CD4-positive, alpha-beta T cell (primary cell): ENCODE measurements at regions not wholly inside any gene's neighbourhood (a gene's known extent, or its start where the extent isn't known, plus 50 kb on each side); places are given as distances from the start of the nearest gene placed in this dataset.

Experiments
- ATAC-seq: fragments of 200-7000 bp; cut with Tn5 transposase; one replicate; pipeline ENCODE4 v1.10.0; 2022; ENCODE audit warnings: mild to moderate bottlenecking; ENCODE audit not compliant: poor library complexity
- CTCF ChIA-PET: fragments of 350-600 bp; sonication (Branson Sonifier 250); formaldehyde crosslinking; loops from one replicate; lab custom pipeline; 2021; ENCODE audit warnings: antibody characterized with exemption, inconsistent platforms; lab: Charles Lee
- POLR2A ChIA-PET: fragments of 350-600 bp; sonication (Branson Sonifier 250); formaldehyde crosslinking; loops from one replicate; lab custom pipeline; 2021; ENCODE audit warnings: antibody characterized with exemption, inconsistent platforms; lab: Charles Lee
- DNase-seq, 14 experiments: peaks; one replicate each; pipeline ENCODE4 v3.0.0-alpha.2; 2013 to 2020; ENCODE audit warnings: mixed read lengths in 2 of 14
- H3K27ac ChIP-seq, 2 donors: one replicate each; pipeline versions ENCODE4 v1.5.1 to v1.7.0; 2013; ENCODE audit warnings: low read length in 2 of 2, low read depth in 1 of 2, mild to moderate bottlenecking in 1 of 2
- H3K27me3 ChIP-seq, 2 experiments: 1 replicate in 1 of 2; 2 replicates in 1 of 2; pipeline versions ENCODE4 v1.6.1 to v1.7.0; 2013; ENCODE audit warnings: low read length in 2 of 2, control low read depth in 1 of 2, mild to moderate bottlenecking in 1 of 2, moderate library complexity in 1 of 2; ENCODE audit not compliant: insufficient read depth in 2 of 2, control insufficient read depth in 1 of 2
- H3K36me3 ChIP-seq: one replicate; pipeline ENCODE4 v1.6.1; 2013; ENCODE audit warnings: low read length, control low read depth; ENCODE audit not compliant: insufficient read depth
- H3K4me1 ChIP-seq: one replicate; pipeline ENCODE4 v1.6.1; 2013; ENCODE audit warnings: low read length, control low read depth; ENCODE audit not compliant: insufficient read depth
- H3K4me3 ChIP-seq: one replicate; pipeline ENCODE4 v1.5.1; 2013; ENCODE audit warnings: mild to moderate bottlenecking, low read length, moderate library complexity
- H3K9me3 ChIP-seq, 2 experiments: 1 replicate in 1 of 2; 2 replicates in 1 of 2; pipeline versions ENCODE4 v1.6.1 to v1.7.0; 2013; ENCODE audit warnings: low read length in 2 of 2, mild to moderate bottlenecking in 2 of 2, control low read depth in 1 of 2, moderate library complexity in 1 of 2; ENCODE audit not compliant: control insufficient read depth in 1 of 2, insufficient read depth in 1 of 2
- H3K27ac Mint-ChIP-seq: one replicate; pipeline ENCODE4 v1.8.0; 2020; ENCODE audit warnings: mixed read lengths
- H3K27me3 Mint-ChIP-seq: one replicate; pipeline ENCODE4 v1.8.0; 2021; ENCODE audit warnings: mixed read lengths
- H3K36me3 Mint-ChIP-seq: one replicate; pipeline ENCODE4 v1.8.0; 2021; ENCODE audit warnings: low read depth, mixed read lengths
- H3K4me1 Mint-ChIP-seq: one replicate; pipeline ENCODE4 v1.8.0; 2021; ENCODE audit warnings: low read depth, mixed read lengths
- H3K4me3 Mint-ChIP-seq: one replicate; pipeline ENCODE4 v1.8.0; 2020; ENCODE audit warnings: mild to moderate bottlenecking, mixed read lengths
- H3K9me3 Mint-ChIP-seq: one replicate; pipeline ENCODE4 v1.8.0; 2020; ENCODE audit warnings: mixed read lengths
- CTCF ChIP-seq: fragments of 200-600 bp; IDR thresholded peaks from one replicate; pipeline ENCODE4 v1.8.0; 2022; ENCODE audit warnings: antibody characterized with exemption, mild to moderate bottlenecking
- intact Hi-C, 2 experiments: fragments of 100-400 bp; cut with DNase I in 1 of 2; cut with micrococcal nuclease in 1 of 2; formaldehyde crosslinking; loops; one replicate each; pipeline versions ENCODE4 v1.15.1 to v1.9.0; 2023 to 2025; cut with DNase I, micrococcal nuclease

- H3K9me3 ChIP-seq = no peaks in the 10 kb centered on the region
- TF ChIP-seq CTCF = no peak
- intact Hi-C loops = no loop called here
- ATAC-seq = no peak
- no peaks in the 10 kb centered on the region for H3K36me3 Mint-ChIP-seq
- CTCF ChIA-PET = no interaction called here
- H3K9me3 Mint-ChIP-seq = peaks cover 6% of the 10 kb centered on the region
- H3K27me3 ChIP-seq = no peaks in the 10 kb centered on the region
- no peak overlapping the region for H3K4me3 Mint-ChIP-seq
- H3K27me3 Mint-ChIP-seq = no peaks in the 10 kb centered on the region
- H3K27ac Mint-ChIP-seq = no peak overlapping the region
- H3K27ac ChIP-seq = no peak overlapping the region
- DNase-seq = no peak
- no peaks in the 10 kb centered on the region for H3K4me1 Mint-ChIP-seq
- H3K4me3 ChIP-seq = no peak overlapping the region
- no peaks in the 10 kb centered on the region for H3K4me1 ChIP-seq
- POLR2A ChIA-PET = no interaction called here
- no peaks in the 10 kb centered on the region for H3K36me3 ChIP-seq
Measured at GRCh38 chr6:112680091-112680490, 333.0 kb downstream of the RFPL4B start.

DNA sequence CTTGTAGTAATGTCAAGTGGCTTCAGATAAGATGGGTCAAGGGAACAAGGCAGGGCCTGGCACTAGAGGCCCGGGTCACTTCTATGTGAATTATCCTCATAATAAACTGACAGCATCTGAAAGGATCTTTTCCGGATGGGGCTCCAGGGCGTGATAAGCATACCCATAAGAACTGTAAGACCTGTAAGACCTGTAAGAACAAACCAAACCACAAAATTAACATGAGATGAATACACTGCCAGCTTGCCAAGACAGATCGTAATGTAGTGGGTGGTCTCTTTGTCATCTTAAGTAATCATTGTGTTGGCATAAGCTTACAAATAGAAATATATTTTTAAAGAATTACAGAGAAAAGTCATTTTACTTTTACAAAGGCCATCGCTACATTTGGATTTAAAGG, 334.9 kb downstream of the RFPL4B start:
- ChIA-PET CTCF (no interaction called here), POLR2A (no interaction called here)
- ATAC-seq = no peak
- peaks cover 2% of the 10 kb centered on the region for H3K9me3 Mint-ChIP-seq
- intact Hi-C loops = no loop called here
- H3K4me1 Mint-ChIP-seq = no peaks in the 10 kb centered on the region
- H3K9me3 ChIP-seq = no peaks in the 10 kb centered on the region
- no peaks in the 10 kb centered on the region for H3K4me1 ChIP-seq
- no peaks in the 10 kb centered on the region for H3K36me3 ChIP-seq
- H3K27ac Mint-ChIP-seq = no peak overlapping the region
- no peak for TF ChIP-seq CTCF
- no peak overlapping the region for H3K4me3 ChIP-seq
- H3K36me3 Mint-ChIP-seq = no peaks in the 10 kb centered on the region
- H3K4me3 Mint-ChIP-seq = no peak overlapping the region
- no peak for DNase-seq
- no peaks in the 10 kb centered on the region for H3K27me3 ChIP-seq
- no peak overlapping the region for H3K27ac ChIP-seq
- H3K27me3 Mint-ChIP-seq = no peaks in the 10 kb centered on the region

- H3K4me3 Mint-ChIP-seq = no peak overlapping the region
- no peaks in the 10 kb centered on the region for H3K36me3 Mint-ChIP-seq
- H3K36me3 ChIP-seq = no peaks in the 10 kb centered on the region
- DNase-seq (no peak), ATAC-seq (no peak)
- no peaks in the 10 kb centered on the region for H3K4me1 ChIP-seq
- H3K4me3 ChIP-seq = no peak overlapping the region
- H3K27me3 Mint-ChIP-seq = no peaks in the 10 kb centered on the region
- intact Hi-C loops = no loop called here
- no peak overlapping the region for H3K27ac Mint-ChIP-seq
- no peak for TF ChIP-seq CTCF
- H3K27me3 ChIP-seq = no peaks in the 10 kb centered on the region
- no peak overlapping the region for H3K27ac ChIP-seq
- POLR2A ChIA-PET = no interaction called here
- H3K9me3 ChIP-seq = no peaks in the 10 kb centered on the region
- H3K4me1 Mint-ChIP-seq = no peaks in the 10 kb centered on the region
- H3K9me3 Mint-ChIP-seq = no peaks in the 10 kb centered on the region
- CTCF ChIA-PET = no interaction called here
Measured at GRCh38 chr6:112683106-112683505, 336.0 kb downstream of the RFPL4B start.
